Liver (tissue), 3 donors: ENCODE measurements at regions not wholly inside any gene's neighbourhood (a gene's known extent, or its start where the extent isn't known, plus 50 kb on each side); places are given as distances from the start of the nearest gene placed in this dataset.

ENCODE experiments used
- CTCF ChIP-seq: fragments of 150-350 bp; IDR thresholded peaks from 2 replicates; pipeline ENCODE4 v1.5.1; 2017; ENCODE audit warnings: improper control_type of control experiment, low read depth, low read length; ENCODE audit not compliant: missing input control
- GABPA ChIP-seq, 2 donors: IDR thresholded peaks in 1 of 2; conservative IDR thresholded peaks in 1 of 2; 2 replicates each; pipeline ENCODE4 v1.6.1; 2016; ENCODE audit warnings: antibody characterized with exemption in 2 of 2, mild to moderate bottlenecking in 1 of 2, moderate library complexity in 1 of 2
- HNF4A ChIP-seq, 2 donors: conservative IDR thresholded peaks; 2 replicates each; pipeline ENCODE4 v1.6.1; 2016; ENCODE audit warnings: antibody characterized with exemption in 2 of 2, mild to moderate bottlenecking in 2 of 2
- MAX ChIP-seq: IDR thresholded peaks from 2 replicates; pipeline ENCODE4 v1.6.1; 2016; ENCODE audit warnings: antibody characterized with exemption
- RXRA ChIP-seq, 2 donors: IDR thresholded peaks; 2 replicates each; pipeline ENCODE4 v1.6.1; 2017 to 2018; ENCODE audit warnings: antibody characterized with exemption in 2 of 2, mild to moderate bottlenecking in 1 of 2
- TAF1 ChIP-seq: conservative IDR thresholded peaks from 2 replicates; pipeline ENCODE4 v1.6.1; 2016; ENCODE audit warnings: antibody characterized with exemption, mild to moderate bottlenecking
- YY1 ChIP-seq: IDR thresholded peaks from 2 replicates; pipeline ENCODE4 v1.6.1; 2016; ENCODE audit warnings: antibody characterized with exemption, mild to moderate bottlenecking
- donor health status: healthy.
- donor health status: healthy.

GRCh38 chr13:19069684-19070397 lies 111.8 kb downstream of the TUBA3C start:
- TF ChIP-seq GABPA (IDR thresholded peaks at IDR 0.05 in 1 of 2, conservative IDR thresholded peaks at IDR 0.05 in 1 of 2) (no peak), CTCF (no peak), HNF4A (conservative IDR thresholded peaks at IDR 0.05) (no peak), YY1 (no peak), TAF1 (no peak), RXRA (IDR thresholded peaks at IDR 0.05) (no peak), MAX (no peak)
